ENCODE measurements at regions not wholly inside any gene's neighbourhood (a gene's known extent, or its start where the extent isn't known, plus 50 kb on each side); places are given as distances from the start of the nearest gene placed in this dataset.

DNA sequence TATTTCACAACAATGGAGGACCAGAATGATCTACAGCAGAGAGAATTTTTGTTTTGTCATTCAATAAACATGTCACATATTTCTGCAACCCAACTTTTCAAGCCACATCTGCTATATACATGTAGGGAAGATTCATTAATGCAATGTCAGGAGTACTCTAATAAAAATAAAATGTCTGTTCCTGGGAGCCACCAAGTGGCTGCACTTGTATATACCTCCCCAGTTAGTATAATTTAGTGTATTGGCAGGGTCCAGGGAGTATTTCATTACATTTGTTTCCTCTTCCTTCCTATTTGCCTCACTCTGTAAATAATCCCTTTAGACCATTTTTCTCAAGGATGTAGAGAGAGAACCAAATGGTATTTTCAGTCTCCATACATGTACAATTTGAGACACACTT lies 1169.0 kb downstream of the DIAPH3 start:
- Histone ChIP-seq H3K4me1 (no peaks in the 10 kb centered on the region), H3K27me3 (no peaks in the 10 kb centered on the region), H3K9me3 (no peaks in the 10 kb centered on the region), H3K4me3 (no peak overlapping the region), H3K27ac (no peak overlapping the region), H3K36me3 (ENCODE audit: low read depth, missing control alignments) (no peaks in the 10 kb centered on the region)
- no peak for TF ChIP-seq POLR2A (IDR thresholded peaks at IDR 0.05)
- TF ChIP-seq, protein P1, sequence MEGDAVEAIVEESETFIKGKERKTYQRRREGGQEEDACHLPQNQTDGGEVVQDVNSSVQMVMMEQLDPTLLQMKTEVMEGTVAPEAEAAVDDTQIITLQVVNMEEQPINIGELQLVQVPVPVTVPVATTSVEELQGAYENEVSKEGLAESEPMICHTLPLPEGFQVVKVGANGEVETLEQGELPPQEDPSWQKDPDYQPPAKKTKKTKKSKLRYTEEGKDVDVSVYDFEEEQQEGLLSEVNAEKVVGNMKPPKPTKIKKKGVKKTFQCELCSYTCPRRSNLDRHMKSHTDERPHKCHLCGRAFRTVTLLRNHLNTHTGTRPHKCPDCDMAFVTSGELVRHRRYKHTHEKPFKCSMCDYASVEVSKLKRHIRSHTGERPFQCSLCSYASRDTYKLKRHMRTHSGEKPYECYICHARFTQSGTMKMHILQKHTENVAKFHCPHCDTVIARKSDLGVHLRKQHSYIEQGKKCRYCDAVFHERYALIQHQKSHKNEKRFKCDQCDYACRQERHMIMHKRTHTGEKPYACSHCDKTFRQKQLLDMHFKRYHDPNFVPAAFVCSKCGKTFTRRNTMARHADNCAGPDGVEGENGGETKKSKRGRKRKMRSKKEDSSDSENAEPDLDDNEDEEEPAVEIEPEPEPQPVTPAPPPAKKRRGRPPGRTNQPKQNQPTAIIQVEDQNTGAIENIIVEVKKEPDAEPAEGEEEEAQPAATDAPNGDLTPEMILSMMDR (IDR thresholded peaks at IDR 0.05) = peak in 2 of 3 experiments; percentile 9 to 24
- intact Hi-C loops (cut with DNase I; ENCODE audit: low total_unique reads) = no loop called here
- DNase-seq = no peak

DNA sequence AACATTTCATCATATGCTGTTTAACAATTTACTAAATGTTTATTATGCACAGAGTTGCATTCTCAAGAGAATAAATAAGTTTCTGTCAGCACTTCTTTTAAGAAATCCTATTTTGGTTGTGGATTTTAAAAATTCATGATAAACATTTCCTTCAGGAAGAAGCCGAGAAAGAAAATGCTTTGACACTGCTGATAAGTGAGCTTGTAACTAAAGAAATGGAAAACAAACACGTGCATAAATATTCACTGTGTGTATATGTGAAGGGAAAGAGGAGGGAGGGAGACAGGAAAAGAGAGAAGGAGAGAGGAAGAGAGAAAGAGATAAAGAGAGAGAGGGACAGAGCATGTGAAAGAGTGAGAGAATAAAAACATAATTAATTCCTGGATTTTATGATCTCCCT lies 1165.0 kb downstream of the DIAPH3 start:
- H3K4me1 ChIP-seq = no peaks in the 10 kb centered on the region
- no peaks in the 10 kb centered on the region for H3K36me3 ChIP-seq (ENCODE audit: low read depth, missing control alignments)
- TF ChIP-seq, protein P1 (IDR thresholded peaks at IDR 0.05) = no peak
- TF ChIP-seq POLR2A (IDR thresholded peaks at IDR 0.05) = no peak
- intact Hi-C loops (cut with DNase I; ENCODE audit: low total_unique reads) = no loop called here
- no peaks in the 10 kb centered on the region for H3K27me3 ChIP-seq
- no peak for DNase-seq
- H3K4me3 ChIP-seq = no peak overlapping the region
- H3K27ac ChIP-seq = no peak overlapping the region
- no peaks in the 10 kb centered on the region for H3K9me3 ChIP-seq
- 31 to 40% methylated on average over 2 of the region's 2 CpGs for WGBS, 2 donors

DNA sequence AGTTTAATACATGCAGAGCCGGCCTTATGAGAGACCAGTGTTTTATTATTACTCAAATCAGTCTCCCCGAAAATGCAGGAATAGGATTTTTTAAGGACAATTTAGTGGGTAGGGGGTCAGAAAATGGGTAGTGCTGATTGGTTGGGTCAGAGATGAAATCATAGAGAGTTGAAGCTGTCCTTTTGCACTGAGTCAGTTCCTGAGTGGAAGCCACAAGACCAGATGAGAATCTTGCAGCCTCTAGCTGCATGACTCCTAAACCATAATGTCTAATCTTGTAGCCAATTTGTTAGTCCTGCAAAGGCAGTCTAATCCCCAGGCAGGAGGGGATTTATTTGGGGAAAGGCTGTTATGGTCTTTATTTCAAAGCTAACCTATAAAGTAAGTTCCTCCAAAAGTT lies 1163.9 kb downstream of the DIAPH3 start:
- 87 to 91% methylated on average over 2 of the region's 2 CpGs for WGBS, 2 donors

DNA sequence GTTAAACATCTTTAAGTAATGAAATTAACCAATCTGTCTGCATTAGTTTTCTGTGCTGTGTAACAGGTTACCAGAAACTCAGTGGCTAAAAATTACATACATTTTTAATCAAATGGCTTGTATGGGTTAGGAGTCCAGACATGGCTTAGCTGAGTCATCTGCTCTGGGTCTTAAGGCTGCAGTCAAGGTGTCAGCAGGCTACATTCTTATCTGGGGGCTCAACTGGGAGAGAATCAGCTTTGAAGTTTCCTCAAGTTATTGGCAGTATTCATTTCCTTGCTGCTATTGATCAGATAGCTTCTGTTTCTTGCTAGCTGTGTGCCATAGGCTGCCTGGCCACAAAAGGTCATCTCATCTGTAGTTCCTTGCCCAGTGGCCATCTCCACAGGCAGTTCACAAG lies 1163.0 kb downstream of the DIAPH3 start:
- TF ChIP-seq POLR2A (IDR thresholded peaks at IDR 0.05) = no peak
- TF ChIP-seq, protein P1 (IDR thresholded peaks at IDR 0.05) = no peak
- no peaks in the 10 kb centered on the region for H3K9me3 ChIP-seq
- H3K4me3 ChIP-seq = no peak overlapping the region
- no peak for DNase-seq
- intact Hi-C loops (cut with DNase I; ENCODE audit: low total_unique reads) = no loop called here
- no peaks in the 10 kb centered on the region for H3K27me3 ChIP-seq
- H3K27ac ChIP-seq = no peak overlapping the region
- H3K4me1 ChIP-seq = no peaks in the 10 kb centered on the region
- no peaks in the 10 kb centered on the region for H3K36me3 ChIP-seq (ENCODE audit: low read depth, missing control alignments)

More for the DNA sequence above, 1163.9 kb downstream of the DIAPH3 start:
- intact Hi-C loops (cut with DNase I; ENCODE audit: low total_unique reads) = no loop called here
- no peak overlapping the region for H3K27ac ChIP-seq
- H3K27me3 ChIP-seq = no peaks in the 10 kb centered on the region
- no peaks in the 10 kb centered on the region for H3K9me3 ChIP-seq
- no peak overlapping the region for H3K4me3 ChIP-seq
- H3K4me1 ChIP-seq = no peaks in the 10 kb centered on the region
- TF ChIP-seq POLR2A (IDR thresholded peaks at IDR 0.05) = no peak
- TF ChIP-seq, protein P1 (IDR thresholded peaks at IDR 0.05) = no peak
- H3K36me3 ChIP-seq (ENCODE audit: low read depth, missing control alignments) = no peaks in the 10 kb centered on the region
- no peak for DNase-seq

DNA sequence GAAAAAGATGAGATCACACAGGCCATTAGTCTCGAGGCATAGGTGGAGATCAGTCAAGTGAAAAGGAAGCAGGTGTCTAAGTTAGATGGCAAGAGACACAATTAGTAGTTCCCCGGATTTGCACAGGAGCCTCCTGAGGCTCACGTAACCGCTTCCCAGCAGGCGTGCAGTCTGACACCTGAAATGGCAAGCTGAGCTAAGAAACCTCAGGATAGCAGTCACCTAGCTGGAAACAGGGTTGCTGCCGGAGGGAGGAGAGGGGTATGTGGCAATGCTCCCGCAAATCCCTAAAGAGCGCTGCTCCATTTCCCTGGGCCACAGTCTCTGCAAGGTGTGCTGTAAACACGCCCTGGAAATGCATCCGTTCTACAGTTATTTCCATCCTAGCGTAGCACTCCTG lies 1151.0 kb downstream of the DIAPH3 start:
- intact Hi-C loops (cut with DNase I; ENCODE audit: low total_unique reads) = no loop called here
- no peak overlapping the region for H3K4me3 ChIP-seq
- H3K36me3 ChIP-seq (ENCODE audit: low read depth, missing control alignments) = no peaks in the 10 kb centered on the region
- WGBS, 2 donors = 80 to 92% methylated on average over 11 of the region's 11 CpGs
- TF ChIP-seq, protein P1 (IDR thresholded peaks at IDR 0.05) = no peak
- TF ChIP-seq POLR2A (IDR thresholded peaks at IDR 0.05) = no peak
- no peaks in the 10 kb centered on the region for H3K9me3 ChIP-seq
- H3K4me1 ChIP-seq = no peaks in the 10 kb centered on the region
- no peak overlapping the region for H3K27ac ChIP-seq
- no peaks in the 10 kb centered on the region for H3K27me3 ChIP-seq
- no peak for DNase-seq
